A673 (cell line): ENCODE measurements at regions not wholly inside any gene's neighbourhood (a gene's known extent, or its start where the extent isn't known, plus 50 kb on each side); places are given as distances from the start of the nearest gene placed in this dataset.

Experiments used
- EZH2 ChIP-seq: fragments of 200-600 bp; sonication (generic); IDR thresholded peaks from 2 replicates; pipeline ENCODE4 v1.6.1; 2017; ENCODE audit warnings: borderline replicate concordance, low read depth, mild to moderate bottlenecking, mixed read lengths, antibody characterized with exemption, low read length; ENCODE audit not compliant: poor library complexity, severe bottlenecking
- TF ChIP-seq, protein P1 (sequence below): fragments of 300-800, 200-600 bp; sonication (generic); conservative IDR thresholded peaks from 2 replicates; pipeline ENCODE4 v1.5.1; 2017; ENCODE audit warnings: low read depth, mild to moderate bottlenecking, antibody characterized with exemption, low read length, moderate library complexity, mixed read lengths

DNA sequence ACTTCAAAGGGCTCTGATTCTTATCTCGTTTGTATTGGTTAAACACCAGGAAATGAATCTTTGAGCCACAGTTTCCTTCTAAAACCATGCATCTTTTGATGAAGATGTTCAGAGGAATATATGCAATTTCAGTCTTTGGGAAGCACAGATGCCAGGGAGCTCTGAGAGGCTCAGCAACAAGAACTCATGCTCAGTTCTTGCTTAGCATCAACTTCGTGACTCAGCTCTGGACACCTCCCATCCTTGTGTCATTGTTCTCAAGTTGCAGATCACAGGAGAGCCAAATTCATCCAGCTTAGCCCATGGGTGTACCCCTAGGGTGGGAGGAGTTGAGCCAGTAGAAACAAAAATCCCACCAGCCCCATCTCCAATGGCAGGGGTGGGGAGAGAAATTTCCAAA lies 219.6 kb upstream of the MAOA start:
- TF ChIP-seq, protein P1, sequence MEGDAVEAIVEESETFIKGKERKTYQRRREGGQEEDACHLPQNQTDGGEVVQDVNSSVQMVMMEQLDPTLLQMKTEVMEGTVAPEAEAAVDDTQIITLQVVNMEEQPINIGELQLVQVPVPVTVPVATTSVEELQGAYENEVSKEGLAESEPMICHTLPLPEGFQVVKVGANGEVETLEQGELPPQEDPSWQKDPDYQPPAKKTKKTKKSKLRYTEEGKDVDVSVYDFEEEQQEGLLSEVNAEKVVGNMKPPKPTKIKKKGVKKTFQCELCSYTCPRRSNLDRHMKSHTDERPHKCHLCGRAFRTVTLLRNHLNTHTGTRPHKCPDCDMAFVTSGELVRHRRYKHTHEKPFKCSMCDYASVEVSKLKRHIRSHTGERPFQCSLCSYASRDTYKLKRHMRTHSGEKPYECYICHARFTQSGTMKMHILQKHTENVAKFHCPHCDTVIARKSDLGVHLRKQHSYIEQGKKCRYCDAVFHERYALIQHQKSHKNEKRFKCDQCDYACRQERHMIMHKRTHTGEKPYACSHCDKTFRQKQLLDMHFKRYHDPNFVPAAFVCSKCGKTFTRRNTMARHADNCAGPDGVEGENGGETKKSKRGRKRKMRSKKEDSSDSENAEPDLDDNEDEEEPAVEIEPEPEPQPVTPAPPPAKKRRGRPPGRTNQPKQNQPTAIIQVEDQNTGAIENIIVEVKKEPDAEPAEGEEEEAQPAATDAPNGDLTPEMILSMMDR = no peak
- TF ChIP-seq EZH2 = no peak
